Mucosa of descending colon (tissue), 3 donors: ENCODE measurements at regions not wholly inside any gene's neighbourhood (a gene's known extent, or its start where the extent isn't known, plus 50 kb on each side); places are given as distances from the start of the nearest gene placed in this dataset.

Experiments used
- ATAC-seq: fragments of 200-7000 bp; cut with Tn5 transposase; one replicate; pipeline ENCODE4 v1.9.1; 2020; ENCODE audit warnings: mild to moderate bottlenecking, moderate library complexity
- DNase-seq, 3 donors: peaks; one replicate each; pipeline ENCODE4 v3.0.0-alpha.2; 2020
- H3K36me3 ChIP-seq: fragments of 200-600 bp; one replicate; pipeline ENCODE4 v1.8.0; 2021; ENCODE audit warnings: low read depth, mild to moderate bottlenecking
- H3K4me1 ChIP-seq: fragments of 200-600 bp; one replicate; pipeline ENCODE4 v1.8.0; 2021; ENCODE audit warnings: low read depth, mild to moderate bottlenecking
- H3K4me3 ChIP-seq: fragments of 200-600 bp; one replicate; pipeline ENCODE4 v1.8.0; 2021; ENCODE audit warnings: mild to moderate bottlenecking
- H3K9me3 ChIP-seq: fragments of 200-600 bp; one replicate; pipeline ENCODE4 v1.8.0; 2021; ENCODE audit warnings: mild to moderate bottlenecking
- CTCF ChIP-seq: fragments of 200-600 bp; IDR thresholded peaks from one replicate; pipeline ENCODE4 v1.8.0; 2022; ENCODE audit warnings: antibody characterized with exemption, mild to moderate bottlenecking
- intact Hi-C, 2 donors: fragments of 100-400 bp; cut with DNase I in 1 of 2; cut with micrococcal nuclease in 1 of 2; formaldehyde crosslinking; loops; one replicate each; pipeline versions ENCODE4 v1.11.0 to v1.11.1; 2022; cut with DNase I, micrococcal nuclease
- donor health status: DM: no; HTN: no; CAD: no; lungs with moderate emphysema.
- donor health status: DM: no; HTN: no; CAD: no.
- donor health status: DM: no; HTN: yes; CAD: no.

DNA sequence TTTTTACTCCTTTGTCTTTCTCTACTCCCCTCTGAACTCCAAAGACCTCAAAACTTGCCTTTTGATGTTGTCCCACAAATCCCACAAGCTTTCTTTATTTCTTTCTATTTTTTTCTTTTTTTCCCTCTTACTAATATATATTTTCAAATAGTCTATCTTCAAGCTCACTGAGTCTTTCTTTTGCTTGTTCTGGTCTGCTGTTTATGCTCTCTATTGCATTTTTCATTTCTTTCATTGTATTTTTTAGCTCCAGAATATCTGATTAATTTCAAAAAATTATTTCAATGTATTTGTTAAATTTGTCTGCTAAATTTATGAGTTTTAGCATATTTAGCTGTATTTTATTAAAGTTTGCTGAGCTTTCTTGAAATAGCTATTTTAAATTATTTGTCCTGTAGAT, 223.3 kb upstream of the IRX1 start:
- no peaks in the 10 kb centered on the region for H3K4me1 ChIP-seq
- H3K9me3 ChIP-seq, result peaks cover 47% of the 10 kb centered on the region
- DNase-seq (no peak), ATAC-seq (no peak)
- intact Hi-C loops, result no loop called here
- H3K4me3 ChIP-seq, result no peak overlapping the region
- H3K36me3 ChIP-seq, result no peaks in the 10 kb centered on the region
- TF ChIP-seq CTCF, result no peak

DNA sequence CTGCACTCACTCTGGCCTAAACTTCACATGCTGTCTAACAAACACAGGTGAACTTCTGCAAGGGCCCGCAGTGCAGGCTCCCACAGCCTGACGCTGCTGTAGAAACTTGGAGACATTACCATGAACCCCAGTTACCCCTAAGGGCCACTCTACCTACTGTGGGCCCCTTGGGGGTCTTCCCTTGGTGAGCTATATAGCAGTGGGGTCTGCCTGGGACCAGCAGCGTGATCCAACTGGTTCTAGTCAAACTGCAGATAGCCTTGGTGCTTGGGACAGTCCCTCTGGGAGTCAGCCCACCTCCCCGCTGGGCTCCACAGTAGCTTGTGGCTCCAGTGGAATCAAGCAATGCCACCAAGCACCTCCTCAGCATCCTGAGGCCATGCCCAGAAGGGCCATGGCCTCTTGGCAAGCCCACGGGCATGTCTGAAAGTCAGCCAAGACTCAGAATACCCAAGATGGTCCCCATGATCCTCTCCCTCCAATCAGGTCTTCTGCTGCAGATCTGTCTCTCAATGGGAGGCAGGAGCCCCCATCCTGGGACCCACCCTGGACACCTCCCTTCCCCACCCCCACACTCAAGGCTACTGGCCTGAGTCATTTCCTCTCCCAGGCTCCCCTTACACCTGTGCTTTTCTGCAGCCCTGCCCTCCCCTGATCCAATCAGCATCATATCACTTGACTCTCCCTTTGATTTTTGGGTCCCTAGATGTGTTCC, 230.0 kb upstream of the IRX1 start:
- no peaks in the 10 kb centered on the region for H3K4me1 ChIP-seq
- H3K36me3 ChIP-seq, result no peaks in the 10 kb centered on the region
- intact Hi-C loops, result no loop called here
- no peak for TF ChIP-seq CTCF
- H3K4me3 ChIP-seq, result no peak overlapping the region
- DNase-seq (no peak), ATAC-seq (no peak)
- peaks cover 22% of the 10 kb centered on the region for H3K9me3 ChIP-seq

DNA sequence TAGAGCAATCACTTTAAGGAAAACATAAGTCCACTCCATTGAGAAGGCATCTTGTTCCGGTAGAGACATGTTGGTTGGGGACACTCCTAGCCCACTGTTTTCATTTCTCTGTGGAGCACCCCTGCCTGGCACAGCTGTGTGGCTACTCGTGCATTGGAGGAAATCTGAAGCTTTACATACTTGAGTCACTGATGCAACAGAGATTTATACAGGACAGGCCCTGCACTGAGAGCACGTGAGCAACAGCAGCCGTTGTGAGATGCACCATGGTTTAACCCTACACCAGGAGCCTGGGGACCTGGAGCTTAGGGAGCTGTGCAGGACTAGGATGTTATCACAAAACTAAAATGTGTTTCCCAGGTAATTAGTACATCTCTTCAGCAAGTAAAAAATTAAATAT, 230.7 kb upstream of the IRX1 start:
- Histone ChIP-seq H3K36me3 (no peaks in the 10 kb centered on the region), H3K4me3 (no peak overlapping the region), H3K9me3 (peaks cover 17% of the 10 kb centered on the region), H3K4me1 (no peaks in the 10 kb centered on the region)
- TF ChIP-seq CTCF, result no peak
- intact Hi-C loops, result no loop called here
- no peak for ATAC-seq
- DNase-seq, result no peak

DNA sequence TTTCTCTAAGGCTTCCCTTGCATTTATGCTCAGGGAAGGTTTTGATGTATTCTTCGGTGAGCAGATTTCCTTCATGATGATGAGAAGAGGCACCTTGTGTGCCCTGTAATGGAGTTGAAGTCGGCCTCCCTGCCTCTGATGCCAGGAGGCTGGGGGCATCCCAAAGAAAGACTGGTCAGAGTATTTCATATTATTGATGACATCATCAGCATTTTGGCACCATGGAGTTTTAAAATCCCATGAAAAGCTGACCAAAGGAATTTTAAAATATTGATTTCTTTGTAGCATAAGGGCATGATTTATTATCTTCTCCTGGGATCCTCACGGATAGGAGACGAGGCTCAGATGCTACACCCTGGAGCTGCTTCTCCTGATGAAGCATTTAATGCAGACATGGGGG, 231.2 kb upstream of the IRX1 start:
- intact Hi-C loops, result no loop called here
- no peak for DNase-seq
- H3K36me3 ChIP-seq, result no peaks in the 10 kb centered on the region
- peaks cover 17% of the 10 kb centered on the region for H3K9me3 ChIP-seq
- no peak overlapping the region for H3K4me3 ChIP-seq
- no peaks in the 10 kb centered on the region for H3K4me1 ChIP-seq
- TF ChIP-seq CTCF, result no peak
- ATAC-seq, result no peak

GRCh38 chr5:3362606-3362910, 233.1 kb upstream of the IRX1 start:
- no peak for DNase-seq

More at GRCh38 chr5:3362606-3362910, 233.1 kb upstream of the IRX1 start:
- Histone ChIP-seq H3K36me3 (no peaks in the 10 kb centered on the region), H3K4me1 (no peaks in the 10 kb centered on the region), H3K4me3 (no peak overlapping the region), H3K9me3 (peaks cover 11% of the 10 kb centered on the region)
- no peak for ATAC-seq
- TF ChIP-seq CTCF, result no peak
- intact Hi-C loops, result no loop called here
